ENCODE measurements at regions not wholly inside any gene's neighbourhood (a gene's known extent, or its start where the extent isn't known, plus 50 kb on each side); places are given as distances from the start of the nearest gene placed in this dataset.

DNA sequence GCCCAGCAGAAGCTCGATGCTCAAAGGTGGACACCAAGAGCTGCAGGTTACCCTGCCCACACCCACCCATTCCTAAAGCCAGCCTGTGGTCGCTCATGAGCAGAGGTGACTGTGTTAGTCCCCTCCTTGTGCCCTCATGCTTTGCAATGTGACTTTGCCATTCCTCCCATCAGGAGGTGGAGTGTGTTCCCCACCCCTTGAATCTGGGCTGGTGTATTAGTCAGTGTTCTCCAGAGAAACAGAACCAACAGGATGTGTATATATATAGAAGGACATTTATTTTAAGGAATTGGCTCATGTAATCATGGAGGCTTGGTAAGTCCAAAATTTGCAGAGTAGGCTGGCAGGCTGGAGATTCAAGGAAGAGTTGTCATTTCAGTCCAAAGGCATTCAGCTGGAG lies 54.4 kb upstream of the RNF24 start:
- TF ChIP-seq YY1 (IDR thresholded peaks at IDR 0.05; ENCODE audit: insufficient read depth, insufficient read length) (no peak), ZNF274 (IDR thresholded peaks at IDR 0.05; ENCODE audit: low read depth, low read length) (no peak), SUZ12 (IDR thresholded peaks at IDR 0.05; ENCODE audit: extremely low read depth, insufficient read depth, insufficient read length) (no peak)
